Neutrophil (primary cell): ENCODE measurements at regions not wholly inside any gene's neighbourhood (a gene's known extent, or its start where the extent isn't known, plus 50 kb on each side); places are given as distances from the start of the nearest gene placed in this dataset.

Experiments
- H3K27ac ChIP-seq: fragments of 200-600 bp; sonication (generic); 2 replicates; pipeline ENCODE4 v1.5.1; 2016; ENCODE audit warnings: mild to moderate bottlenecking, moderate library complexity
- H3K27me3 ChIP-seq: fragments of 200-600 bp; sonication (generic); 2 replicates; pipeline ENCODE4 v1.6.0; 2016; ENCODE audit warnings: mild to moderate bottlenecking
- H3K36me3 ChIP-seq: fragments of 200-600 bp; sonication (generic); 2 replicates; pipeline ENCODE4 v1.5.1; 2017
- H3K4me1 ChIP-seq, 2 experiments: fragments of 200-600 bp in 1 of 2; sonication (generic) in 1 of 2; 1 replicate in 1 of 2; 2 replicates in 1 of 2; pipeline versions ENCODE4 v1.5.1 to v1.6.1; 2013 to 2016; ENCODE audit warnings: low read depth in 1 of 2, low read length in 1 of 2, mild to moderate bottlenecking in 1 of 2, moderate library complexity in 1 of 2; ENCODE audit not compliant: control insufficient read depth in 1 of 2, insufficient read depth in 1 of 2
- H3K4me3 ChIP-seq, 2 experiments: fragments of 200-600 bp in 1 of 2; sonication (generic) in 1 of 2; 1 replicate in 1 of 2; 2 replicates in 1 of 2; pipeline ENCODE4 v1.5.1; 2013 to 2016; ENCODE audit warnings: low read depth in 1 of 2, low read length in 1 of 2, mild to moderate bottlenecking in 1 of 2, moderate library complexity in 1 of 2
- H3K9me3 ChIP-seq: fragments of 200-600 bp; sonication (generic); 2 replicates; pipeline ENCODE4 v1.5.1; 2016
- TF ChIP-seq, protein P1 (sequence below): fragments of 200-600 bp; sonication (generic); IDR thresholded peaks from 2 replicates; pipeline ENCODE4 v1.5.1; 2016; ENCODE audit warnings: antibody characterized with exemption

DNA sequence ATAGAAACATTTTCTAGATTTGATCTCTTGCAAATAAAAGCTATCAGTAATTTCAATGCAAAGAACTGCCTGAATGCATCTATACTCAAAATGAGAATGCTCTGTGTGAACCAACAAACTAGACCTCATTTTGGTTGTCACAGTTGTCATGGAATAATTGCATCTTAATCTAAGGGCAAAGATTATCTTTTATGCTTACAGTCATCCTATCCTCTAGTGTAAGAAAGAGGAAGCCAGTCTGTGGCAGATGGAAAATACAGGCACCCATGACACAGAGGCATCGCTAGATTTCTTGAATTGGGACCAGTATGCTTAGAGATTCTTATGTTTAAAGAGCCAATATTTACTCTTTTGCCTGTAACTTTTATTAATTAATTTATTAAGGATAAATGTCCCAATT, 95.0 kb downstream of the MACIR start:
- Histone ChIP-seq H3K27me3 (no peaks in the 10 kb centered on the region), H3K4me3 (no peak overlapping the region), H3K27ac (no peak overlapping the region), H3K36me3 (no peaks in the 10 kb centered on the region), H3K9me3 (no peaks in the 10 kb centered on the region), H3K4me1 (peaks cover 0 to 4% of the 10 kb centered on the region in 2 experiments)
- TF ChIP-seq, protein P1, sequence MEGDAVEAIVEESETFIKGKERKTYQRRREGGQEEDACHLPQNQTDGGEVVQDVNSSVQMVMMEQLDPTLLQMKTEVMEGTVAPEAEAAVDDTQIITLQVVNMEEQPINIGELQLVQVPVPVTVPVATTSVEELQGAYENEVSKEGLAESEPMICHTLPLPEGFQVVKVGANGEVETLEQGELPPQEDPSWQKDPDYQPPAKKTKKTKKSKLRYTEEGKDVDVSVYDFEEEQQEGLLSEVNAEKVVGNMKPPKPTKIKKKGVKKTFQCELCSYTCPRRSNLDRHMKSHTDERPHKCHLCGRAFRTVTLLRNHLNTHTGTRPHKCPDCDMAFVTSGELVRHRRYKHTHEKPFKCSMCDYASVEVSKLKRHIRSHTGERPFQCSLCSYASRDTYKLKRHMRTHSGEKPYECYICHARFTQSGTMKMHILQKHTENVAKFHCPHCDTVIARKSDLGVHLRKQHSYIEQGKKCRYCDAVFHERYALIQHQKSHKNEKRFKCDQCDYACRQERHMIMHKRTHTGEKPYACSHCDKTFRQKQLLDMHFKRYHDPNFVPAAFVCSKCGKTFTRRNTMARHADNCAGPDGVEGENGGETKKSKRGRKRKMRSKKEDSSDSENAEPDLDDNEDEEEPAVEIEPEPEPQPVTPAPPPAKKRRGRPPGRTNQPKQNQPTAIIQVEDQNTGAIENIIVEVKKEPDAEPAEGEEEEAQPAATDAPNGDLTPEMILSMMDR, result no peak

DNA sequence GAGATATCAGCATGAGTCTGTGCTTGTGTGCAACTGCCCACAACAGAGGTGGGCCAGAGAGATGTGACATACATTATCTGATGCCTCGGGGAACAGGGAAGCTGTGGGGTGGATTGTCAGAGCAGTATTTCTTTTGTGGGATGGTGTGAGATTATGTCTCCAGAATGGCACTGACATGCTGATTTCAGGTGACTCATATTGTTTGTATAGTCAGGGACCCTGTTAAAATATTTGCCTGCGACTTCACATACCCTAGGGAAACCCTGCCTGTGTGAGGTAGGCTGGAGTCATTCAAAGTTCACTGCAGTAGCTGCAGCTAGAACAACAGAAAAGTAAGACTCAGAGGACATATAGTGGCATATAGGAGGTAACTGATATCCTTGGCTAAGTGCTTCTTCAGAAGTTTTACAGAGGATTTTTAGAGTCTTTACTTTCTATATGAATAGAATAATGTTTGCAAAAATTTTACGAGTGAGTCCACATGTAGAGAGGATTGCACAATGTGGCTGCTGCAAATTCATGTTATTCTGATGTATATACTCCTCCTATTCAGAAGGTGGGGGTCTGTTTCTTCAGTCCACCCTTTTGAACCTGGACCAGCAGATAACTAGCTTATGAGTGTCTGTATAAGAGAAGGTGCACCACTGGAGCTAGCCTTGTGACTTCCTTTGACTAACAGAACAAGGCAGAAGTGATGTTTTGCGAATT, 89.3 kb downstream of the MACIR start:
- Histone ChIP-seq H3K4me1 (no peaks in the 10 kb centered on the region), H3K36me3 (no peaks in the 10 kb centered on the region), H3K4me3 (no peak overlapping the region), H3K27ac (no peak overlapping the region), H3K27me3 (no peaks in the 10 kb centered on the region), H3K9me3 (no peaks in the 10 kb centered on the region)
- TF ChIP-seq, protein P1, result no peak

DNA sequence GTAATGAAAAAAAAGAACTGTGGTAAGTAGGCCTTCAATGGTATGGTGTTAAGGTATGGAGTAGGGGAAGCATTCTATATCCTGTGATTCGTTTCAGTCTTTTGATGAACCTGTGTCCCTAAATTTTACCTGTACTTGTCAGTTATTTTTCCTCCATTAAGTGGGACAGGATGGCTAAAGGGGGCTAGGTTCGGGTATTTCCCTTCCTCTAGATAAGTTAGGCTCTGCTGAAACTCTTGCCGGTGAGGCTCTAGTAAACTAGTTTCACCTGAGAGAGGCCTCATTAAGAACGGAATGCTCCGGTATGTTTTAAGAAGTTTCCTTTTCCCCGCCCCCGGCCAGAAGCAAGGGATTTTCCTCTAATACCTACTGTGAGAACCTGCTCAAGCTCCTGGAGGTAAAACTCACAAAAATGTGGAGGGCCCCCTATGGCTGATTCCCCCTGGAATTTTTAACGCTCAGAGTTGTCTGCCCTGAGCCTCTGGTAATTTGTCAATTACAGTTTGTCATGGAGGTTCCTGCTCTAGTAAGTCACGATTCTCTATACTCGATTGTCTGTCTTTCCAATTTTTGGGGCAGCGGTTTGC, 87.7 kb downstream of the MACIR start:
- no peaks in the 10 kb centered on the region for H3K4me1 ChIP-seq
- H3K9me3 ChIP-seq, result no peaks in the 10 kb centered on the region
- TF ChIP-seq, protein P1, result no peak
- no peak overlapping the region for H3K27ac ChIP-seq
- H3K27me3 ChIP-seq, result no peaks in the 10 kb centered on the region
- no peak overlapping the region for H3K4me3 ChIP-seq
- H3K36me3 ChIP-seq, result no peaks in the 10 kb centered on the region

DNA sequence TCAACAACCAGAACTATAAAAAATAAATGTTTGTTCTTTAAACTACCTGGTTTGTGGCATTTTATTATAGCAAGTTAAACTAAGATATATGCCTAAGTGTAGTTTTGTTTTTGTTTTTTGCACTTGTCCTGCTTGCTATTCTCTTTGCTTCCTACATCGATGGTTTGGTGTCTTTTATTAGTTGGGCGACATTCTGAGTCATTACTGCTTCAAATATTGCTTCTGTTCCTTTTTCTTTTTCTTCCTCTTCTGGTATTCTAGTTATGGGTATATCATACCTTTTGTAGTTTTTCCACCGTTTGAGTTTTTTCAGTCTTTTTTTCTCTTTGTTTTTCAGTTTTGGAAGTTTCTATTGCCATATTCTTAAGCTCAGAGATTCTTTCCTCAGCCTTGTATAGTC, 86.9 kb downstream of the MACIR start:
- no peaks in the 10 kb centered on the region for H3K4me1 ChIP-seq
- H3K36me3 ChIP-seq, result no peaks in the 10 kb centered on the region
- TF ChIP-seq, protein P1, result no peak
- H3K27me3 ChIP-seq, result no peaks in the 10 kb centered on the region
- no peak overlapping the region for H3K4me3 ChIP-seq
- no peak overlapping the region for H3K27ac ChIP-seq
- H3K9me3 ChIP-seq, result no peaks in the 10 kb centered on the region

DNA sequence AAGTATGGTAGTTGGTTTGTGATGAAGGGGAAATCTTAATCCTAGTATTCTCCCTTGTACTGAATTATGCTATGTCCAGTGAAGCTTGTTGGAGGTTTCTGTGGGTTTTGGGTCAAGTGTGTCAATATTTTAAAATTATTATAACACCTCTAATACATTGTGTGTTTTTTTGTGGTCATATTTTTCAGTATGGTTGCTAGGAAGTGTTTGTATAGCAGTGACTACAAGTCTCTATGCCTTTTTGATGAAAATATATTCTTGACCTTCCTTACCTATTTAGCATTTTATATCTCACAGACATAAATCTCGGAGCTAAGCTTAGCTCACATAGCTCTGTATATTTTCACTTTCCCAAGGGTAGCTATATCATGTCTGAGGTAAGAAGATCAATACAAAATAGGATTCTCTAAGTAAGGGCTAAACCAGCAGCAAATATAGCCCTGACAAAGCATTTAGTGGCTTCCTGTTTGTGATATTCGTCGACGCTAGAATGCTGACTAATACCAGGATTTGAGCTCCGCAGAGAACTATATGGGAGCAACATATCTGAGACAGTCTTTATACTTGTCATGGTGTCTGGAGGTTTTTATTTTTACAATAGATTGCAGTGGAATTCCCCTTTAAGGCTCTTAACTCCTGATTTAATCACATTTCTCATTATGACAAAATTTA, 82.3 kb downstream of the MACIR start:
- Histone ChIP-seq H3K27ac (no peak overlapping the region), H3K36me3 (no peaks in the 10 kb centered on the region), H3K4me3 (no peak overlapping the region), H3K4me1 (peaks cover 0 to 10% of the 10 kb centered on the region in 2 experiments), H3K9me3 (no peaks in the 10 kb centered on the region), H3K27me3 (no peaks in the 10 kb centered on the region)
- TF ChIP-seq, protein P1, result no peak
